ENCODE measurements at regions not wholly inside any gene's neighbourhood (a gene's known extent, or its start where the extent isn't known, plus 50 kb on each side); places are given as distances from the start of the nearest gene placed in this dataset.
"Not testable (repeated sequence)": the region's sequence is repeated elsewhere in the genome, so short reads cannot be mapped to it uniquely, and the experiment has no call there.

- Histone ChIP-seq H3K27ac (no peak overlapping the region), H3K4me1 (no peaks in the 10 kb centered on the region), H3K36me3 (no peaks in the 10 kb centered on the region), H3K27me3 (ENCODE audit: low read depth) (no peaks in the 10 kb centered on the region), H3K9me3 (peaks cover 21% of the 10 kb centered on the region), H3K4me3 (no peak overlapping the region)
- ATAC-seq (no peak), DNase-seq (no peak)
- intact Hi-C loops (cut with DNase I) = no loop called here
- no peak for TF ChIP-seq CTCF (IDR thresholded peaks at IDR 0.05)
Observed at GRCh38 chr19:22515435-22515834, 93.3 kb upstream of the ZNF98 start.

GRCh38 chr19:22503524-22503923 is 81.4 kb upstream of the ZNF98 start:
- Histone ChIP-seq H3K9me3 (peaks cover 7% of the 10 kb centered on the region), H3K4me1 (no peaks in the 10 kb centered on the region), H3K27me3 (ENCODE audit: low read depth) (no peaks in the 10 kb centered on the region), H3K36me3 (no peaks in the 10 kb centered on the region), H3K4me3 (no peak overlapping the region), H3K27ac (no peak overlapping the region)
- no peak for ATAC-seq
- TF ChIP-seq CTCF (IDR thresholded peaks at IDR 0.05) = no peak
- no peak for DNase-seq
- intact Hi-C loops (cut with DNase I) = no loop called here

- peaks cover 11% of the 10 kb centered on the region for H3K9me3 ChIP-seq
- no peak for TF ChIP-seq CTCF (IDR thresholded peaks at IDR 0.05)
- intact Hi-C loops (cut with DNase I) = no loop called here
- ATAC-seq (no peak), DNase-seq (no peak)
- H3K4me3 ChIP-seq = no peak overlapping the region
- no peaks in the 10 kb centered on the region for H3K4me1 ChIP-seq
- no peaks in the 10 kb centered on the region for H3K36me3 ChIP-seq
- no peaks in the 10 kb centered on the region for H3K27me3 ChIP-seq (ENCODE audit: low read depth)
- H3K27ac ChIP-seq = no peak overlapping the region
Observed at GRCh38 chr19:22502766-22503165, 80.6 kb upstream of the ZNF98 start.

GRCh38 chr19:22498831-22499430 is 76.8 kb upstream of the ZNF98 start:
- ATAC-seq; H3K36me3 ChIP-seq; intact Hi-C loops (cut with DNase I); H3K4me3 ChIP-seq; DNase-seq; H3K27me3 ChIP-seq (ENCODE audit: low read depth); H3K4me1 ChIP-seq; H3K27ac ChIP-seq: not testable (repeated sequence)
- peaks cover 24% of the 10 kb centered on the region for H3K9me3 ChIP-seq

- Histone ChIP-seq H3K27ac (no peak overlapping the region), H3K4me3 (no peak overlapping the region), H3K4me1 (no peaks in the 10 kb centered on the region), H3K36me3 (no peaks in the 10 kb centered on the region), H3K9me3 (peaks cover 35% of the 10 kb centered on the region), H3K27me3 (ENCODE audit: low read depth) (no peaks in the 10 kb centered on the region)
- no peak for TF ChIP-seq CTCF (IDR thresholded peaks at IDR 0.05)
- ATAC-seq (no peak), DNase-seq (no peak)
- intact Hi-C loops (cut with DNase I) = no loop called here
Observed at GRCh38 chr19:22491746-22492145, 69.6 kb upstream of the ZNF98 start.

- H3K27me3 ChIP-seq (ENCODE audit: low read depth); H3K4me1 ChIP-seq; ATAC-seq; H3K27ac ChIP-seq; H3K4me3 ChIP-seq; intact Hi-C loops (cut with DNase I); DNase-seq; H3K36me3 ChIP-seq: not testable (repeated sequence)
- H3K9me3 ChIP-seq = peaks cover 81% of the 10 kb centered on the region
Observed at GRCh38 chr19:22483514-22483913, 61.4 kb upstream of the ZNF98 start.

Data from lower lobe of right lung (tissue), 2 donors.